Panc1 (cell line): ENCODE measurements at regions not wholly inside any gene's neighbourhood (a gene's known extent, or its start where the extent isn't known, plus 50 kb on each side); places are given as distances from the start of the nearest gene placed in this dataset.

Source experiments
- ATAC-seq: fragments of 200-7000 bp; cut with Tn5 transposase; 2 replicates; pipeline ENCODE4 v1.9.1; 2020; ENCODE audit warnings: mild to moderate bottlenecking, moderate library complexity
- BruUV-seq: library from RNA; stranded (reverse); fragments of 400-500 nt; replicated peaks from 2 replicates; lab custom pipeline; 2021; lab: Mats Ljungman, UMichigan
- CTCF ChIA-PET: fragments of 300-600 bp; sonication (Branson Sonifier 250); formaldehyde crosslinking; loops from one replicate; lab custom pipeline; 2022; ENCODE audit warnings: antibody characterized with exemption; lab: Charles Lee
- POLR2A ChIA-PET: fragments of 300-600 bp; sonication (Branson Sonifier 250); formaldehyde crosslinking; loops from one replicate; lab custom pipeline; 2022; ENCODE audit warnings: antibody characterized with exemption; lab: Charles Lee
- DNase-seq: peaks from one replicate; pipeline ENCODE4 v3.0.0-alpha.2; 2010; ENCODE audit warnings: low read depth, low spot score
- H3K27ac ChIP-seq: 2 replicates; pipeline ENCODE4 v1.5.1; 2011; ENCODE audit warnings: mild to moderate bottlenecking, low read length, inconsistent platforms
- H3K27me3 ChIP-seq: fragments of 200-500 bp; sonication (Bioruptor generic); 2 replicates; pipeline ENCODE4 v1.6.0; 2014; ENCODE audit warnings: low read length, inconsistent platforms; ENCODE audit not compliant: control insufficient read depth, insufficient read depth
- H3K36me3 ChIP-seq: fragments of 200-500 bp; sonication (Bioruptor generic); 2 replicates; pipeline ENCODE4 v1.5.1; 2014; ENCODE audit warnings: inconsistent platforms, mild to moderate bottlenecking, low read length, moderate library complexity; ENCODE audit not compliant: control insufficient read depth, insufficient read depth
- H3K4me1 ChIP-seq: 2 replicates; pipeline ENCODE4 v1.5.1; 2011; ENCODE audit warnings: inconsistent platforms, mild to moderate bottlenecking, low read length, moderate library complexity; ENCODE audit not compliant: control insufficient read depth, insufficient read depth
- H3K4me3 ChIP-seq, 2 experiments: 2 replicates each; pipeline ENCODE4 v1.5.1; 2011 to 2012; ENCODE audit warnings: low read depth in 2 of 2, low read length in 2 of 2, mild to moderate bottlenecking in 2 of 2, inconsistent platforms in 1 of 2, moderate library complexity in 1 of 2
- H3K9me3 ChIP-seq: fragments of 200-500 bp; sonication (Bioruptor generic); 2 replicates; pipeline ENCODE4 v1.5.1; 2014; ENCODE audit warnings: low read depth, mild to moderate bottlenecking, inconsistent platforms, low read length, moderate library complexity; ENCODE audit not compliant: control insufficient read depth, insufficient read depth
- CTCF ChIP-seq: fragments of 450-650 bp; IDR thresholded peaks from 2 replicates; pipeline ENCODE4 v1.5.1; 2017; ENCODE audit warnings: mild to moderate bottlenecking
- POLR2AphosphoS5 ChIP-seq: IDR thresholded peaks from 2 replicates; pipeline ENCODE4 v1.6.1; 2012; ENCODE audit warnings: mild to moderate bottlenecking, low read depth, low read length, moderate library complexity
- REST ChIP-seq, 2 experiments: IDR thresholded peaks; 2 replicates each; pipeline ENCODE4 v1.6.1; 2011 to 2012; ENCODE audit warnings: low read depth in 2 of 2, control low read depth in 1 of 2, low read length in 1 of 2, mild to moderate bottlenecking in 1 of 2, moderate library complexity in 1 of 2; ENCODE audit not compliant: insufficient read depth in 1 of 2
- SIN3A ChIP-seq: IDR thresholded peaks from 2 replicates; pipeline ENCODE4 v1.6.1; 2012; ENCODE audit warnings: low read depth, mild to moderate bottlenecking, low read length, moderate library complexity, borderline replicate concordance; ENCODE audit not compliant: insufficient read depth
- TCF7L2 ChIP-seq: IDR thresholded peaks from 2 replicates; pipeline ENCODE4 v1.6.1; 2011; ENCODE audit warnings: mild to moderate bottlenecking, low read depth, low read length, inconsistent platforms
- in situ Hi-C: cut with HindIII; loops from 2 replicates; pipeline ENCODE4 v1.10.0; 2016; ENCODE audit warnings: low sequenced_read_pairs, low pct_unique_long_range_greater_than_20kb
- intact Hi-C: fragments of 100-400 bp; cut with micrococcal nuclease; formaldehyde crosslinking; loops from one replicate; pipeline ENCODE4 v1.10.0; 2022; ENCODE audit not compliant: unreplicated experiment

DNA sequence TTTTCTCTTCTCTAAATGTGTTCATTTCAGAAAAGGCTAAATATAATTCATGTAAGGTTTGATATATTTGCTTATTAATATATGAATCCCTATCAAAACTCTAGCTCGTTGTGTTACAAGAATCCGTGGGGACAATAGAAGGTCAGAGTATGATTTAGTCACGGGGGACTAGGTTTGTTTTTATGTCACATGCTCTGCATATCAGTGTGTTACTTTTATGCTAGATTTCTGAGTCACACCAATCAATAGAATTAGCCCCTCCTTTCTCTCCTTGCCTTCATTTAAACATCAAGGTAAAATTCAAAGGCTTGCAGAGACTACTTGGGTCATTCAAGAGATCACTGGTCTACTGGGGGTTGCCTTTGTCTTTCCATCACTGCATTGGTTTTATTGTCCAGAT lies 636.1 kb downstream of the NR2F2 start:
- Histone ChIP-seq H3K27me3 (no peaks in the 10 kb centered on the region), H3K36me3 (no peaks in the 10 kb centered on the region), H3K4me1 (peaks cover 3% of the 10 kb centered on the region; the same call in 1 of the 2 replicates), H3K27ac (no peak overlapping the region), H3K4me3 (no peak overlapping the region), H3K9me3 (no peaks in the 10 kb centered on the region)
- ATAC-seq, result no peak
- CTCF ChIA-PET, result no interaction called here
- in situ Hi-C loops (no loop called here), intact Hi-C loops (no loop called here)
- TF ChIP-seq CTCF (no peak), POLR2AphosphoS5 (no peak), REST (IDR thresholded peaks at IDR 0.05; ENCODE audit: insufficient read depth in 1 of 2, low read depth in 2 of 2, low read length in 1 of 2) (no peak), TCF7L2 (no peak), SIN3A (no peak)
- POLR2A ChIA-PET, result no interaction called here
- BruUV-seq, result no TSS peak
- DNase-seq, result no peak

GRCh38 chr15:96969732-96970710 lies 639.5 kb downstream of the NR2F2 start:
- ChIA-PET POLR2A (no interaction called here), CTCF (no interaction called here)
- H3K27ac ChIP-seq, result no peak overlapping the region
- BruUV-seq, result no TSS peak
- peaks cover 3% of the 10 kb centered on the region; the same call in 1 of the 2 replicates for H3K4me1 ChIP-seq
- H3K4me3 ChIP-seq, result no peak overlapping the region
- ATAC-seq (no peak), DNase-seq (no peak)
- in situ Hi-C loops (no loop called here), intact Hi-C loops (no loop called here)
- no peaks in the 10 kb centered on the region for H3K27me3 ChIP-seq
- H3K9me3 ChIP-seq, result no peaks in the 10 kb centered on the region
- TF ChIP-seq REST (IDR thresholded peaks at IDR 0.05; ENCODE audit: insufficient read depth in 1 of 2, low read depth in 2 of 2, low read length in 1 of 2) (no peak), SIN3A (no peak), POLR2AphosphoS5 (no peak), TCF7L2 (no peak), CTCF (no peak)
- no peaks in the 10 kb centered on the region for H3K36me3 ChIP-seq
